ENCODE measurements at regions not wholly inside any gene's neighbourhood (a gene's known extent, or its start where the extent isn't known, plus 50 kb on each side); places are given as distances from the start of the nearest gene placed in this dataset.
"Not testable (repeated sequence)": the region's sequence is repeated elsewhere in the genome, so short reads cannot be mapped to it uniquely, and the experiment has no call there.

GRCh38 chr1:99062192-99062591, 57.5 kb upstream of the PLPPR5 start:
- CTCF ChIA-PET = no interaction called here
- Histone ChIP-seq H3K36me3 (ENCODE audit: control insufficient read depth in 4 of 4, insufficient read depth in 4 of 4, low read length in 3 of 4) (no peaks in the 10 kb centered on the region), H3K4me1 (ENCODE audit: control extremely low read depth in 1 of 4, control insufficient read depth in 4 of 4, insufficient read depth in 4 of 4, low read length in 3 of 4) (no peaks in the 10 kb centered on the region), H3K27me3 (replicated peaks in 2 of 5; ENCODE audit: control insufficient read depth in 4 of 5, insufficient read depth in 5 of 5, low read length in 4 of 5) (no peaks in the 10 kb centered on the region), H3K4me3 (ENCODE audit: control insufficient read depth in 1 of 7, extremely low read depth in 1 of 7, insufficient read depth in 4 of 7, low read depth in 2 of 7, low read length in 6 of 7) (no peak overlapping the region), H3K9me3 (ENCODE audit: control extremely low read depth in 1 of 5, control insufficient read depth in 4 of 5, insufficient read depth in 2 of 5, low read depth in 1 of 5, low read length in 4 of 5) (no peaks in the 10 kb centered on the region), H3K27ac (ENCODE audit: insufficient read depth in 1 of 2, low read depth in 1 of 2, low read length in 2 of 2, poor library complexity in 1 of 2, severe bottlenecking in 2 of 2) (no peak overlapping the region)
- POLR2A ChIA-PET = no interaction called here
- no peak for DNase-seq

DNA sequence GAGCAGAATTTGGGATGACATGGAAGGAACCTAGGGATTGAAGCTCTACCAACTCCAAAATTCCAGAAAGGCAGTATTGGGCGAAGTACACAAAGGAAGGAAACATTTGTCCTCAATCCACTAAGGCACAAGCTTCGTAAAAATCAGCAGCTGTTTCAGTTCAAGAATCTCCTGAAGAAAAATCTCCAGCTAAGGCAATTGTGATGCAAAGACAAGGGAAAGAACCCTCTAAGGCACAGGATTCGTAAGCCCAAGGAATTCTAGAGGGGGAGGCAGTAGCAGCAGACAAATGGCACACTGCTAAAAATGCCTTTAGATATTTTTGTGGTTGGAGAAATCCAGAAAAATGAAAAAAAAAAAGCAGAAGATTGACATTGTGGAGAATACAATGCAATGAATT, 64.5 kb upstream of the PLPPR5 start:
- no peaks in the 10 kb centered on the region for H3K4me1 ChIP-seq (ENCODE audit: control extremely low read depth in 1 of 4, control insufficient read depth in 4 of 4, insufficient read depth in 4 of 4, low read length in 3 of 4)
- H3K4me3 ChIP-seq (ENCODE audit: control insufficient read depth in 1 of 7, extremely low read depth in 1 of 7, insufficient read depth in 4 of 7, low read depth in 2 of 7, low read length in 6 of 7) = no peak overlapping the region
- no peak overlapping the region for H3K27ac ChIP-seq (ENCODE audit: insufficient read depth in 1 of 2, low read depth in 1 of 2, low read length in 2 of 2, poor library complexity in 1 of 2, severe bottlenecking in 2 of 2)
- POLR2A ChIA-PET = no interaction called here
- no peaks in the 10 kb centered on the region for H3K9me3 ChIP-seq (ENCODE audit: control extremely low read depth in 1 of 5, control insufficient read depth in 4 of 5, insufficient read depth in 2 of 5, low read depth in 1 of 5, low read length in 4 of 5)
- no peaks in the 10 kb centered on the region for H3K36me3 ChIP-seq (ENCODE audit: control insufficient read depth in 4 of 4, insufficient read depth in 4 of 4, low read length in 3 of 4)
- H3K27me3 ChIP-seq (replicated peaks in 2 of 5; ENCODE audit: control insufficient read depth in 4 of 5, insufficient read depth in 5 of 5, low read length in 4 of 5) = peaks cover 0 to 2% (median 0%) of the 10 kb centered on the region in 5 experiments
- WGBS (ENCODE audit: insufficient coverage) = 97% methylated on average over 3 of the region's 3 CpGs
- DNase-seq = no peak
- CTCF ChIA-PET = interaction anchor here (1.0 kb wide), 1 partner anchor 8 kb away, joined by 4 read pairs; no protein-coding TSS in a partner anchor

DNA sequence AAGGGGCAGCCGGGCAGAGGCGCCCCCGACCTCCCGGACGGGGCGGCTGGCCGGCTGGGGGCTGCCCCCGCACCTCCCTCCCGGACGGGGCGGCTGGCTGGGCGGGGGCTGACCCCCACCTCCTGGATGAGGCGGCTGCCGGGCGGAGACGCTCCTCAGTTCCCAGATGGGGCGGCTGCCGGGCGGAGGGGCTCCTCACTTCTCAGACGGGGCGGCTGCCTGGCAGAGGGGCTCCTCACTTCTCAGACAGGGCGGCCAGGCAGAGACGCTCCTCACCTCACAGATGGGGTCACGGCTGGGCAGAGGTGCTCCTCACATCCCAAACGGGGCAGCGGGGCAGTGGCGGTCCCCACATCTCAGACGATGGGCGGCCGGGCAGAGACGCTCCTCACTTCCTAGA, 73.9 kb upstream of the PLPPR5 start:
- DNase-seq; CTCF ChIA-PET; H3K27ac ChIP-seq (ENCODE audit: insufficient read depth in 1 of 2, low read depth in 1 of 2, low read length in 2 of 2, poor library complexity in 1 of 2, severe bottlenecking in 2 of 2); H3K4me3 ChIP-seq (ENCODE audit: control insufficient read depth in 1 of 7, extremely low read depth in 1 of 7, insufficient read depth in 4 of 7, low read depth in 2 of 7, low read length in 6 of 7); H3K27me3 ChIP-seq (replicated peaks in 2 of 5; ENCODE audit: control insufficient read depth in 4 of 5, insufficient read depth in 5 of 5, low read length in 4 of 5); H3K36me3 ChIP-seq (ENCODE audit: control insufficient read depth in 4 of 4, insufficient read depth in 4 of 4, low read length in 3 of 4); POLR2A ChIA-PET; H3K9me3 ChIP-seq (ENCODE audit: control extremely low read depth in 1 of 5, control insufficient read depth in 4 of 5, insufficient read depth in 2 of 5, low read depth in 1 of 5, low read length in 4 of 5); H3K4me1 ChIP-seq (ENCODE audit: control extremely low read depth in 1 of 4, control insufficient read depth in 4 of 4, insufficient read depth in 4 of 4, low read length in 3 of 4): not testable (repeated sequence)
- 95% methylated on average over 26 of the region's 31 CpGs for WGBS (ENCODE audit: insufficient coverage)

- no peaks in the 10 kb centered on the region for H3K4me1 ChIP-seq (ENCODE audit: control extremely low read depth in 1 of 4, control insufficient read depth in 4 of 4, insufficient read depth in 4 of 4, low read length in 3 of 4)
- no peak overlapping the region for H3K27ac ChIP-seq (ENCODE audit: insufficient read depth in 1 of 2, low read depth in 1 of 2, low read length in 2 of 2, poor library complexity in 1 of 2, severe bottlenecking in 2 of 2)
- ChIA-PET POLR2A (no interaction called here), CTCF (no interaction called here)
- H3K27me3 ChIP-seq (replicated peaks in 2 of 5; ENCODE audit: control insufficient read depth in 4 of 5, insufficient read depth in 5 of 5, low read length in 4 of 5) = no peaks in the 10 kb centered on the region
- no peaks in the 10 kb centered on the region for H3K9me3 ChIP-seq (ENCODE audit: control extremely low read depth in 1 of 5, control insufficient read depth in 4 of 5, insufficient read depth in 2 of 5, low read depth in 1 of 5, low read length in 4 of 5)
- no peak for DNase-seq
- WGBS (ENCODE audit: insufficient coverage) = 88% methylated on average over 1 of the region's 2 CpGs
- H3K36me3 ChIP-seq (ENCODE audit: control insufficient read depth in 4 of 4, insufficient read depth in 4 of 4, low read length in 3 of 4) = no peaks in the 10 kb centered on the region
- no peak overlapping the region for H3K4me3 ChIP-seq (ENCODE audit: control insufficient read depth in 1 of 7, extremely low read depth in 1 of 7, insufficient read depth in 4 of 7, low read depth in 2 of 7, low read length in 6 of 7)
These were observed 77.7 kb upstream of the PLPPR5 start for GRCh38 chr1:99082366-99082765.

GRCh38 chr1:99083338-99083737, 78.7 kb upstream of the PLPPR5 start:
- no peaks in the 10 kb centered on the region for H3K27me3 ChIP-seq (replicated peaks in 2 of 5; ENCODE audit: control insufficient read depth in 4 of 5, insufficient read depth in 5 of 5, low read length in 4 of 5)
- no peaks in the 10 kb centered on the region for H3K4me1 ChIP-seq (ENCODE audit: control extremely low read depth in 1 of 4, control insufficient read depth in 4 of 4, insufficient read depth in 4 of 4, low read length in 3 of 4)
- no peak overlapping the region for H3K27ac ChIP-seq (ENCODE audit: insufficient read depth in 1 of 2, low read depth in 1 of 2, low read length in 2 of 2, poor library complexity in 1 of 2, severe bottlenecking in 2 of 2)
- no CpG with 5 or more reads among the region's 4 CpGs for WGBS (ENCODE audit: insufficient coverage)
- no peaks in the 10 kb centered on the region for H3K36me3 ChIP-seq (ENCODE audit: control insufficient read depth in 4 of 4, insufficient read depth in 4 of 4, low read length in 3 of 4)
- H3K4me3 ChIP-seq (ENCODE audit: control insufficient read depth in 1 of 7, extremely low read depth in 1 of 7, insufficient read depth in 4 of 7, low read depth in 2 of 7, low read length in 6 of 7) = no peak overlapping the region
- no peaks in the 10 kb centered on the region for H3K9me3 ChIP-seq (ENCODE audit: control extremely low read depth in 1 of 5, control insufficient read depth in 4 of 5, insufficient read depth in 2 of 5, low read depth in 1 of 5, low read length in 4 of 5)
- CTCF ChIA-PET = no interaction called here
- DNase-seq = no peak
- POLR2A ChIA-PET = no interaction called here

GRCh38 chr1:99084562-99084961, 79.9 kb upstream of the PLPPR5 start:
- no peaks in the 10 kb centered on the region for H3K36me3 ChIP-seq (ENCODE audit: control insufficient read depth in 4 of 4, insufficient read depth in 4 of 4, low read length in 3 of 4)
- 100% methylated on average over 1 of the region's 1 CpG for WGBS (ENCODE audit: insufficient coverage)
- H3K9me3 ChIP-seq (ENCODE audit: control extremely low read depth in 1 of 5, control insufficient read depth in 4 of 5, insufficient read depth in 2 of 5, low read depth in 1 of 5, low read length in 4 of 5) = no peaks in the 10 kb centered on the region
- ChIA-PET CTCF (no interaction called here), POLR2A (no interaction called here)
- no peak for DNase-seq
- H3K27ac ChIP-seq (ENCODE audit: insufficient read depth in 1 of 2, low read depth in 1 of 2, low read length in 2 of 2, poor library complexity in 1 of 2, severe bottlenecking in 2 of 2) = no peak overlapping the region
- H3K27me3 ChIP-seq (replicated peaks in 2 of 5; ENCODE audit: control insufficient read depth in 4 of 5, insufficient read depth in 5 of 5, low read length in 4 of 5) = no peaks in the 10 kb centered on the region
- no peak overlapping the region for H3K4me3 ChIP-seq (ENCODE audit: control insufficient read depth in 1 of 7, extremely low read depth in 1 of 7, insufficient read depth in 4 of 7, low read depth in 2 of 7, low read length in 6 of 7)
- no peaks in the 10 kb centered on the region for H3K4me1 ChIP-seq (ENCODE audit: control extremely low read depth in 1 of 4, control insufficient read depth in 4 of 4, insufficient read depth in 4 of 4, low read length in 3 of 4)

GRCh38 chr1:99086057-99086456, 81.4 kb upstream of the PLPPR5 start:
- POLR2A ChIA-PET = no interaction called here
- DNase-seq = no peak
- no peaks in the 10 kb centered on the region for H3K4me1 ChIP-seq (ENCODE audit: control extremely low read depth in 1 of 4, control insufficient read depth in 4 of 4, insufficient read depth in 4 of 4, low read length in 3 of 4)
- no peaks in the 10 kb centered on the region for H3K9me3 ChIP-seq (ENCODE audit: control extremely low read depth in 1 of 5, control insufficient read depth in 4 of 5, insufficient read depth in 2 of 5, low read depth in 1 of 5, low read length in 4 of 5)
- CTCF ChIA-PET = no interaction called here
- no peaks in the 10 kb centered on the region for H3K36me3 ChIP-seq (ENCODE audit: control insufficient read depth in 4 of 4, insufficient read depth in 4 of 4, low read length in 3 of 4)
- no peak overlapping the region for H3K27ac ChIP-seq (ENCODE audit: insufficient read depth in 1 of 2, low read depth in 1 of 2, low read length in 2 of 2, poor library complexity in 1 of 2, severe bottlenecking in 2 of 2)
- WGBS (ENCODE audit: insufficient coverage) = no CpG with 5 or more reads among the region's 1 CpG
- no peaks in the 10 kb centered on the region for H3K27me3 ChIP-seq (replicated peaks in 2 of 5; ENCODE audit: control insufficient read depth in 4 of 5, insufficient read depth in 5 of 5, low read length in 4 of 5)
- H3K4me3 ChIP-seq (ENCODE audit: control insufficient read depth in 1 of 7, extremely low read depth in 1 of 7, insufficient read depth in 4 of 7, low read depth in 2 of 7, low read length in 6 of 7) = no peak overlapping the region
